HG02870 (cell line): ENCODE measurements at regions not wholly inside any gene's neighbourhood (a gene's known extent, or its start where the extent isn't known, plus 50 kb on each side); places are given as distances from the start of the nearest gene placed in this dataset.

Experiments
- ATAC-seq: cut with Tn5 transposase; IDR thresholded peaks from one replicate; pipeline ENCODE4 v1.9.1; 2021; ENCODE audit warnings: mild to moderate bottlenecking, moderate library complexity; ENCODE audit not compliant: unreplicated experiment

GRCh38 chr20:61052776-61053442 lies 199.2 kb upstream of the CDH4 start:
- no peak for ATAC-seq

GRCh38 chr20:61053487-61053886 lies 198.6 kb upstream of the CDH4 start:
- ATAC-seq = no peak

GRCh38 chr20:61053889-61054288 lies 198.2 kb upstream of the CDH4 start:
- no peak for ATAC-seq

DNA sequence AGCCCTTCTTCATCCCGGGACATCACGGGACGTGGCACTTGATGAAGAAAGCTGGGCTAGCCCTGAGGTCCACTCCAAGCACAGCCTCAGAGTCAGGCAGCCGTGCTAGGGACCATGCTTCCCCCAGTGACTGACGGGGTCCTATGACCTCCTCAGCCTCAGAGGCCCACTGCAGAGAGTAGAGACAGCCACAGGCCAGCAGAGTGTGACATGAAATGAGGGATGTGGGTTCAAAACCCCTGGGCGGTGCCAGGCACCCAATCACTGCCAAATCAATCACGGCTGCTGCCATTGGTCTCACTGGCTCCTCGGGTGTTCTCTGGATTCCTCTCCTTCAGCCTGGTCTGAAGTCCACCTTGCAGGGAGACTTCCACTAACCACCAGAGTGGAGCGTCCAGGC lies 197.7 kb upstream of the CDH4 start:
- ATAC-seq = no peak

DNA sequence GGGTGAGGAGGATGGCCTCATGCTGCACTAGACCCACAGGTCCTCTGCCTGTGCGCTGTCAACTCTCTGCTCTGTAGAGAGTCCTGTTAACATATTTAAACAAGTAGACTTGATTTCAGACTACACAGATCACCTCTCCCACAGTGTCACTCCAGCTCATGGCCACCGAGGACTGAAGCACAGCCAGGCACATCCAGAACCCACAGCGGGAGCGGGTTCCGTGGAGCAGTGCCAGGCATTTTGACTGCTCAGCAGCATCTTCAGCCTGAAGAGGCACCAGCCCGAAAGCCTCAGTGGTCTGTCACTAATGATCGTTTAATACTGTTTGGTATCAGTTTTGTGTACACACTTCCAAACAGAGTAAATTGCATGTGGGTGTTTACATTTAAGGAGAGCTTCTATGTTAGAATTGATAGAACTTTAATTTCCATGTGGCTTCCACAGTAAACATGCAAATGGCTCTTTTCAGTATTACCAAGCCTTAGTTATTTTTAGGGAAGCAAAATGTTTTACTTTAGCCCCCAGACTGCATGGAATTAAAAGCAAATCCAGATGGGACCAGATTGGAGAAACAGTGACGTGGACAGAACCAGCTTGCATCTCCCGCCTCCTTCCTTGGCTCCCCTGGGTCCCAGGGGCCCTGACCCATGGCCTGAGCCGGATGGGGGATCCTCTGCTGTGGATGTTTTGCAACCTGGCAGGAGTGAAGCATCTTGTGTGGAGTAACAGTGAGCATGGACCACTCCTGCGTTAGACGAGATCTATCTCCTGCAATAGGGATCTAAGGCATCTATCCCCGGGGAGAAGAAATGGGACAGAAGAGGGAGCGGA lies 196.7 kb upstream of the CDH4 start:
- ATAC-seq = no peak

- no peak for ATAC-seq
Measured at GRCh38 chr20:61056116-61056515, 195.9 kb upstream of the CDH4 start.

- ATAC-seq = no peak
Measured at GRCh38 chr20:61056627-61057442, 195.2 kb upstream of the CDH4 start.

- no peak for ATAC-seq
Measured at GRCh38 chr20:61057443-61058121, 194.5 kb upstream of the CDH4 start.

GRCh38 chr20:61061981-61062380 lies 190.1 kb upstream of the CDH4 start:
- ATAC-seq = no peak

GRCh38 chr20:61065853-61066252 lies 186.2 kb upstream of the CDH4 start:
- no peak for ATAC-seq

- ATAC-seq = no peak
Measured at GRCh38 chr20:61066526-61066925, 185.5 kb upstream of the CDH4 start.

GRCh38 chr20:61067221-61067620 lies 184.8 kb upstream of the CDH4 start:
- no peak for ATAC-seq

GRCh38 chr20:61072398-61072797 lies 179.7 kb upstream of the CDH4 start:
- no peak for ATAC-seq

DNA sequence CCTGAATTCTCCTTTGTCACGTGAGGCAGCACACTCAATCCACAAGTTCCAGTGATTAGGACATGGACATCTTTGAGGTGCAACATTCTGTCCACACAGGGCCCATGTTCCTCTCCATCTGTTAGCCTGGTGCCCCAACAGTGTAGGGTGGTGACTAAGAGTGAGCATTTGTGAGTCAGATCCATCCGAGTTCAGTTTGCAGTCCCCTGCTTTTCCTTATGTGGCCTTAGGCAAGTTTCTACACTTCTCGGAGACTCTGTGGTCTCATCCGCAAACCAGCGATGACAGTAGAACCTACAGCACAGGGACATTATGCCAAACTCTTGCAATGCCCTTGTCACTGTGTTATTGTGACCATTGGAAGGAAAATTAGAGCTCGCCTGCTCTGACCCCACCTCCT lies 178.7 kb upstream of the CDH4 start:
- ATAC-seq = no peak

DNA sequence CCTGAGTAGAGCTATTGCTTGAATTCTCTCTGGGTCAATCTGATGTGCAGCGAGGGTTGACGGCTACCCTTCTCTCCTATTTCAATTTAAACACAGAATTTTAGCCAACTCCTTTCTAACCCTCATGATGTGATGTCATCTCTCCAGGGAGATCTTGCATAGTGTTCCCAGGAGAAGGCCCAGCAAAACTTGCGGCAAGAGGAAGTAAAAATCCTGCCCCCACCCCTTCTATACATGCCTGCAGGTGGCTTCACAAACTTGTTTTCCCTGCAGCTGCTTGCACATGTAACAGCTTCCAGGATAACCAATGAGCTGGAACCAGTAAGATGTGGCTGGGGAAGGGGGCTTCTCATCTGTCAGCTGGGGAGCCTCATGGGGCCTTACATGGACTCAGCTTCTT lies 169.3 kb upstream of the CDH4 start:
- ATAC-seq = no peak

DNA sequence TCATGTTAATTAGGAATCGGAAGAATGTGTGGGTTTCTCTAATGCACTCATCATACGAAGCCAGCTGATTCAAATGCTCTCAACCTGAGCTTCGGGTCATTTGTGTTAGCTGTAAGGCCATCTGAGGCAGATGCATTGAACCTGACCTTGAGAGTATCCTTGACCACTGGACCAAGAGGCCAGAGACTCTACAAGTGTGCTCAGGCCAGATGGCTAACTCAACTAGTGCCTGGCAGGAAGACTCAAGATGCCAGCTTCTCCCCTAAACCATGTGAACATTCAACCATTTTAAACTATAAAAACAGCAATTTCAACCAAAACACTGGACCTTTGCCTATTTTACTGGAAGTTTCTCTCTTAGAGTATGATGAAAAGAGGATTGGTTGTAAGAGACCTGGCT lies 168.6 kb upstream of the CDH4 start:
- ATAC-seq = no peak

DNA sequence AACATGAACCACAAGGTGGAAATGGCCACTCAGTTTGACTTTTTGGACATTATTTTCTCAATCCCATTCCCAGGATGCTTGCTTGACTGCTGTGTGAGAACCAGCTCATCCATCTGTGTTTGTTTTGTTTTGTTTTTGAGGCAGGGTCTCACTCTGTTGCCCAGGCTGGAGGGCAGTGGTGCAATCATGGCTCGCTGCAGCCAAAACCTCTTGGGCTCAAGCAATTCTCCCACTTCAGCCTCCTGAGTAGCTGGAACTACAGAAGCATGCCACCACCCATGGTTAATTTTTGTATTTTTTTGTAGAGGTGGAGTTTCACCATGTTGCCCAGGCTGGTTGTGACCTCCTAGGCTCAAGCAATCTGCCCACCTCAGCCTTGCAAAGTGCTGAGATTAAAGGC lies 166.0 kb upstream of the CDH4 start:
- ATAC-seq = no peak

GRCh38 chr20:61090541-61090940 lies 161.5 kb upstream of the CDH4 start:
- no peak for ATAC-seq

DNA sequence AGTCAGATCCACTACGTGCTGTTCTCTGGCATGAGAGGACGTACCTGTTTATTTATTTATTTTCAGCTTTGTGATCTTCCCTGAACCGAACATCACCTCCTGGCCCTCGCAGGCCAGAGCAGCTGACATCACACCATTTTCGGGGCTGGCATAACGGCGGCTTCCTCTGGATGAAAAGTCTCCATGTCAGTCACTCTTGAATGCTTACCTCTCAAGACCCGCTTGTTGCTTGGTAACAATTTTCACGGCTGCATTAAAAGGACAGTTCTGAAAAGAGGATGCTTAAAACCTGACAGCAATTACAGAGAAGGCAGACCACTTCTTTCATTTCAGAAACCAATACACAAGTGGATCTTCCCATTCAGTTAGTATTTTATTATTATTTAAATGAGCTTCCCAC lies 159.8 kb upstream of the CDH4 start:
- ATAC-seq = no peak

- no peak for ATAC-seq
Measured at GRCh38 chr20:61094581-61094980, 157.5 kb upstream of the CDH4 start.

GRCh38 chr20:61096463-61096862 lies 155.6 kb upstream of the CDH4 start:
- ATAC-seq = no peak
